ENCODE measurements at regions not wholly inside any gene's neighbourhood (a gene's known extent, or its start where the extent isn't known, plus 50 kb on each side); places are given as distances from the start of the nearest gene placed in this dataset.

DNA sequence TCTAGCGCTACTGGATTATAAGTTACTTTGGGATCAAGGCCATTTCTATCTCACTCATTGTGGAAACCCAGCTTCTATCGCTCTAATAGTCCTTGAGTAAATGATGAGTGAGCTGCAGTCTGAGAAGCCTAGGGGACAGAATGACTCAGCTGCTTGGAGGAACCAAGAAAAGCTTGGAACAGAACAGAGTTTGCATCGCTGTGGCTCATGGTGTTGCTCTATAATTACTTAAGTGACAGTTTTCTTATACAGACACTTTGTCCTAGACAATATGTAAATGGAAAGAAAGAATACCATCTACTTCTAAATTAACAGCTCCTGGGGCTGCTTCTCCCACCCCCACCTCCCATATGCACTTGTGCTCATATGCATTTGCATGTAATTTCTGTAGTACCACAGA lies 156.9 kb downstream of the SLIT2 start:
- no peak for ATAC-seq

DNA sequence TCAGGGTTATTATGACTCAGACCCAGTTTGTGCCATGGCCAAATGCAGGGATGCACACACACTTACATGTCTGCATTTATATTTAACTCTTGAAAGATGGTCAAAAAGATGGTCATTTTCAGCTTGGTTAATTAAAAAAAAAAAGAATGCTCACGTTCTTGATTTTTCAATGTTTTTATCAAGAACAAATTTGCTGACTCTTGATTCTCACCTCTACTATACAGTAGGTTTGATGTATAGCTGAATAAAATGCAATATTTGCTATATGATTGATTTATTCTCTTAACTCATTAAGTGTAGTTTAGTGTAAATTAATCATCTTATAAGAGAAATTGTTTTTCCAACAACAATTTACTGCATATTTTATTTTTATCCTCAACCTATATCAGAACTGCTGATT lies 160.4 kb downstream of the SLIT2 start:
- ATAC-seq = no peak

DNA sequence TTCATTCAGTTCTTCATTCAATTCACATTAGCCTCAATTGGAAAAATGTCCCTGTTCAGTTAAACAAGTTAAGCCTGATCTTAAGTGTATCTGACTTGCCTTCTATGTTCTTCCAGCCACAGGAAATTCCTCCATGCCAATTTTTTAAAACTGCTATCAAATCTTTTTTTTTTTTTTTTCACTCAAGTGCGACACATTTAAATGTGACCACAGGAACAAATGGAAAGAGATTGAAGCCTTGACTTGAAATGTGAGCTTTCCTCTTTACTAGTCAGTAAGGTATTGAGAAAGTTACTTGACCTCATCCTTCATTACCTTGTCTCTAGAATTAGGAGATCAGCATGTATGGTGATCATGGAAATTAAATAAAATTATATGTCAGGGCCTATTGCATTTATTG lies 165.1 kb downstream of the SLIT2 start:
- no peak for ATAC-seq

DNA sequence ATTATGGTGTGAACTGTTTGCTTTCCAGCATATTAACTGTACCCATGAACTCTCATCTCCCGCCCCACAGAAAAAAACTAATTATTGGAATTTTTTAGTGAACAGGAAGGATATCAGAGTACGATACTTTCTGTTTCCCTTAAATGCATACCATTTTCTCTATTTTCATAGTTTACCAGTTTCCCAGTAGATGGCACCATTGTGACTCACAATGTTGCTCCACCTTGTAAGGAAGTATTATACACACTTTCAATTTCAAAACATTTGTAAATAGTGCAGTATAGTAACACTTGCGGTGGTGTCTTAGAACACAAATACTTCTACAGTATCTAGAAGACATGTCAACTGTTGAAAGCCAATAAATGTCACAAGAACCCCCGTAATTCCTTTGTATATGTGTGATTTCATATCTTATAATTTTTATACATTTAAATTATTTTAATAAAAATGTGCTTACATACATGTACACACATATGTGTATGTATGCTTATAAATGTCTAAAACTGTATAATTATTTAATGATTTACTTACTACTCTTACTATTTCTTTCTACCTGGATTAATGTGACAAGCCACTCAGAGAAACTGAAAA lies 167.3 kb downstream of the SLIT2 start:
- peak; percentile 58 to 62 for ATAC-seq

DNA sequence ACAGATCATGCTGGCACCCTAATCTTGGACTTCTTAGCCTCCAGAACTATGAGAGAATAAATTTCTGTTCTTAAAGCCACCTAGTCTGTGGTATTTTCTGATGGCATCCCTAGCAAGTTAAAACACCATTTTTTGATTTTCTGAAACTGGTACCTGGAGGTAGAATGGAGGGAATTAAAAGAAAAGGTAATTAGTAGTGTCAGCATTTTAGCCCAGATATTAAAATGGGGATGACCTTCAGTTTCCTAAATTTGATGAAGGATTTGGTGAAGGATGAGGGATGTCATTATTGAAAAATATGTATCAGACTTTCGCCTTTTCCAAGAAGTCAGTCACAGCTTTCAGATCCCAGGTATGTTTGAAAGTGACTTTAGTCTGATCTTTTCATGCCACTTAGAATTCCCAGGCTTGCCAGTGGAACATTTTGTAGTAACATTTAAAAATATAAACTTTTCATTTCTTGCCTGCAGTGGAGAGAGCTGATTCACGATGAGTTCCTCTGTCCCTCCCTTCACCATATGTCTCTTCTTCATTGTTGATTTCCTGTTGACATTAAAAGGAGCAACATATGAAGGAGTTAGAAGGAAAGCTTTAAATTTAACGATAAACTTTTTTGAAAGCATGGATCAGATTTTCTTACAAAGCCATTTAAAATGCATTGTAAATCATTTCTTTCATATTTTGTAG lies 169.4 kb downstream of the SLIT2 start:
- no peak for ATAC-seq

DNA sequence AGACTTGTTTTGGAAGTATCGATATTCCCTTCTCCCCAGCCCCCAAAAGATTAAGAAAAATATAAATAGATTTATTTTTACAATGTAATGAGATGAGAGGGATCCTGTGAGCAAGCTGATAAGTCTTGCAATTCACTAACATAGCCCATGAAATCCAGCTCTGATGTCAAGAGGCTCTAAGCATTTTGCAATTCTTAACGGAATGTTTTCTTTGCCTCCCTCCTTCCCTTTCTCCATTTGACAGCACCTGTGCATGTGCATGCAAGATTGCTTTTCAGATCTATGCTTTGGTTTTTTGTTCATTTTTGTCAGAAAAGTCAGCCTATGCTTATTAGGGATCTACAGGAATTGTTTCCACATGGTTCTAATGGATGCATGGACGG lies 169.9 kb downstream of the SLIT2 start:
- ATAC-seq = no peak

DNA sequence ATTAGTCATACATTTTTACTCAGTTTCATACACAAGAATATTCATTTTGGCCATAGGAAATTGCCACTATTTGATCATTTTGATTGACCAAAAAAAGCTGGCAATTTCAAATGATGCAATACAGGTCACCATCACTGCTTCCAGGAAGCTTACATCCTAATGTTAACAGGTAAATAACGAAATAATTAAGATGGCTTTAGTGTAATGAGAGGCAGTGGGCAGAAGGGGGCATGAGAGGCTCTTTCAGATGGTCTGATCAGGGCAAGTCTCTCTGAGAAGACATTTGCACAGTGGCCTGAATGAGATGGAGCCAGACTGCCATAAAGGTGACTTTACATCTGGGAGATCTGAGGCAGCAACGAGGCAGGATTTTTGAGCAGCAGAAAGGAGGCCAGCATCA lies 170.7 kb downstream of the SLIT2 start:
- peak in 1 of 2 donors; percentile 51 for ATAC-seq

DNA sequence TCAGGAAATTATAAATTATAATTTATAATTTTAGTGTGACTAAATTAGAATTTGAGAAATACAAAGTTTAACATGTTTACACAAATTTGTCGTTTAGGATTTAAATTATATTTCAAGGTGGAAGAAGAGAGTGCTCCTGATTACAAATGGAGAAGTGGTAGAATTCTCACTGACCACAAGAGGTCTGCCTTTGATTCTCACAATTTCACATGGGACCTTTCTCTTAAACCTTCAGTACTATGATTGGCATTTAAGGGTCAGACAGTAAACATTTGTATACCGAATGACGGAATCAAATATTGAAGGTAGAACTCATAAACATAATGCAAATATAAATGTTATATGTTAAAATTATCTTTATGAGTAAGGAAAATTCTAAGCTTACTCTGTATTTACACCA lies 171.7 kb downstream of the SLIT2 start:
- no peak for ATAC-seq

DNA sequence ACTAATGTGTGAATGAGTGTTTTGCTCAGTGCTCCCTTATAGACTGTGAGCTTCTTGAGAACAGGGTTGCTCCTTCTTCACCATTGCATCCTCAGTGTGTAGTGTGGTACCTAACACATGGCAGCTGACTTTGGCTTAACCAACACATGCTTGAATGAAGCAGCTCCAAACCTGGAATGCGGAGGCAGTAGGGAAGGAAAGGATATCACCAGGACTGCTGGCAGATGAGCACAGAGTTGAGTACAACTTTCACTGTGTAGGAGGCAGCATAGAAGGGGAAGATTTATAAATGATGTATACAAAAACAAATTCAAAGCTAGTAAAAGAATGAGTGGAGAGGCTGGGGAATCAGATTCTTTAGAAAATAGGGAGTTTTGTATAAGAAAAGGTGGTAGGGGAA lies 174.3 kb downstream of the SLIT2 start:
- ATAC-seq = no peak

DNA sequence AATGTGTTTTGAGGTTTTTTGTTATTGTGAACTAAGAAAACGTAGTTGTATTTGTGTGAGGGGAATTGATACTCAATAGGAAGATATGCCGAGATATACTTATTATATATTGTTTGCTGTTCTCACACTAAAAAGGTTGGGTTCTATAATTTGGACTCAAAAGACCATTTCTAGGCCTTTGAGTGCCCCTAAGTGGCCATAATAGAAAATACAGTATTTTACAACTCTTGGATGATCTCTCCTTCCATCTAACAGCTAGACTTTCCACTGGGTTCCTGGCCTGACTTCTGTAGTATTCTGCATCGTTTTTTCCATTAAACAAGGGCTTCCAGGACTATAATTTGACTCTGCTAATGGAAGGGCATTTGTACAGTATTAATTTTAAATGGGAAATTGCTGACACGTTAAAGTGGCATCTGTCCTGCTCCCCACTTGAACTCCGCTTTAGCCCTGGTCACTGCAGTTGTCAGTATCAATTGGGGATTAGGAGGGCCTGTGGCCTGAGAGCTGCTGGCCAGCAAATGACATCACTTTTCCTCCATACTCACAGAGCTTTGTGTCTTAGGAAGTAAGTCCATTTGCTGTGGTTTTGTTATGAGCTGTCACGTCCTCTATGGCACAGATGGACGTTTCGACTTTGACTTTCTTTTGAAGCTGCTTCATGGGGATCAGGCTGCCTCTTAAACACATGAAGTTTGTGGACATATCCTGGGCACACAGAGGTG lies 176.9 kb downstream of the SLIT2 start:
- no peak for ATAC-seq

DNA sequence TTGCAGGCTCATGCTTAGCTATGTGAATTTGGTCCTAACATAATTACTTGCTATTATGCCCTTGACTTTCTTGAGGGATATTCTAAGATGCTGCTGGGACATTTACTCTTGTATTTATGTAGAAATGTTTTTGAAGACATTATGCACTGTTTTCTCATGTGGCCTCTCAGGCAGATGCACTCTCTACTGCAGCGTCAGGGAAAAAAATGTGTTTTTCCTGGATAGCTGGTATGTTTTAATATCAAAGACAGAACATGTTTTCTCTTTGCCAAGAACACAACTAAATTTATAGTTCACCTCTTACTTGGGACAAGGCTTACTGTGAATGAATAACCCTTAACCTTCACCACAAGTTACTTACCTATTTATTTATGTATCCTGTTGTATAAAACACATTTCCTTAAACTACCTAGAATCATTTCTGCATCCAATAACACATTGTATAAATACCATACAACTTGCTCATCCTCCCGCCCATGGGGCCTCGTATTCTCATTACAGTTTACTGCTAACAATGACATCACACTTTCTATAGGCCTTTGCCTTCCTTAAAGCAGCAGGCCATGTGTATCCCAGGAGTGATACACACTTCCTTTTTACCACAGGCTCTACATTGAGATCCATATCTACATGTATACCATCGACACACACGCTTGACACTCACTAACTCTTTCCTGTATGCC lies 178.7 kb downstream of the SLIT2 start:
- ATAC-seq = no peak

DNA sequence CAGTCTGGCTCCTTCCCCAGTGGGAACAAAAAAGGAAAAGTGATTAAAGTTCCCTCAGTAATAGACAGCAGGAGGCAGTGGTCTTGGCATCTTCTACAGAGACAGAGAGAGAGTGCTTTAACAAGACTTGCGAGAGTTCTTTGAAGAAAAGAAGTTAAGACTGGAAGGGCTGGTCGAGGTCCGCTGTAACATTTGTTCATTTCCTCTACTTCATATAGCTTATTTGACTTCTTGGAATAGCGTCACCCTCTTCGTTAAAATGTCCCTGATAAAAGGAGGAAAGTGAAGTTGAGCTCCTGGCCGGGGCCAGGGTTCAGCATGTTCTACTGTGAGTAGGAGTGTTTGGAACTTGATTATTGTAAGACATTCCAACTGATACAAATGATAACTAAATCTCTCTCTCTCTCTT lies 179.8 kb downstream of the SLIT2 start:
- no peak for ATAC-seq

DNA sequence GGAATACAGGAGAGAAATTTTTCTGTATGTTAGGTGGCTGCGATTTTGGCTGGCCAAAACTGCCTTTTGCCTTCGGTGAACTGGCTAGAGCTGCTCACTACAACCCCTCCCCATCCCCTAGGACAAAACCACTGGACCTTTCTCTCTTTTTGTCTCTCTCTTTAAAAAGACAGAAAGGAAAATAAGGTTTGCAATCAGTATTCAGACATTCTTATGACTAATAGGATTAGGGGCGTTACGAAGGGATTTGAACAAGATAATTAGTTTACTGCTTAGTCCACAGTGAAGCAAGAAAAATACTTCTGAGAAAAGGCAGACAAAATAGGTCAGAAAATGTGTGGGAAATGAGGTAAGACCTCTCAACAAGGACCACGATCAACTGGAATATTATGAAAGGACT lies 180.4 kb downstream of the SLIT2 start:
- ATAC-seq = no peak

DNA sequence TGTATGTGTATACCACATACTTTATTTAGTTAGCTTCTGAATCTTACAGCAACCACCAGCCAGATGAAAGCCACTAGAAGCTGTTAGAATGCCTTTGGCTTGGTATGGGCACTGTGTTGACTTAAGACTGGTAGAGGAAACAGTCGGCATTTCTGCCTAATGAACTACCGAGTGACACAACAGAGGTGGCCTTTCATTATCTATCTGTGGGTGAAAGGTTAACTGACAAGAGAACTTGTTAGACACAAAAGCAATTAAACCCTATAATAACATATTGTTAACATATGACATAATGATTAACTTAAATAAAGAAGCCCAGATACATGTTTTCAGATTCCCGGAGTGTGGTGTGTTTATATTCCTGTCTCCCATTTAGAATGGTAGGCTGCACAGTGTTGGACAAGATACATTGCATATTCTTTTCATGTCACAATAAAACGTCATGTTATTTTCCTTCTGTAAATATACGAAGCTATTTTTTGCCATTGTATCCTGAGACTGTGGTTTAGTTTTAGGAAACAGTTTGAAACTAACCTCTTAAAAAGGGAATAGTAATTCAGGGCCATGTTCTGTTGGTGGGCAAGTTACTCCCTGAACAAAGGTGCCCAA lies 181.5 kb downstream of the SLIT2 start:
- no peak for ATAC-seq

DNA sequence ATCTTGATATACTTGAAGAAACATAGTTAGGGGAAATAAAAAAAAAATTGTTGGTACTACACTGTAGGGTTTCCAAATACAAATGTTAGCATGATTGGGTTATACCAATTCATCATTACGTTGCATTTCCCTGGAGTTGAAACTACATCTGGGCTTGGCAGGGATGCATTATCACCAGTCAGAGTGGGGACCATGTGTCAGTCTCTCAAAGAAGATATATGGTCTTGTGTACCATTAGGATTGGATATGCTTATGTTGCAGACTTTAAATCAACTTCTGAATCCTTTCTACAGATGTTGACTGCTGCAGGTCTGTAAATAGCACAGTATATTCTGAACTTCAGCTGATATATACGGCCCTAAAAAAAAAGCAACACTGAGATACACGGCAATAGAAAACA lies 188.5 kb downstream of the SLIT2 start:
- no peak for ATAC-seq

DNA sequence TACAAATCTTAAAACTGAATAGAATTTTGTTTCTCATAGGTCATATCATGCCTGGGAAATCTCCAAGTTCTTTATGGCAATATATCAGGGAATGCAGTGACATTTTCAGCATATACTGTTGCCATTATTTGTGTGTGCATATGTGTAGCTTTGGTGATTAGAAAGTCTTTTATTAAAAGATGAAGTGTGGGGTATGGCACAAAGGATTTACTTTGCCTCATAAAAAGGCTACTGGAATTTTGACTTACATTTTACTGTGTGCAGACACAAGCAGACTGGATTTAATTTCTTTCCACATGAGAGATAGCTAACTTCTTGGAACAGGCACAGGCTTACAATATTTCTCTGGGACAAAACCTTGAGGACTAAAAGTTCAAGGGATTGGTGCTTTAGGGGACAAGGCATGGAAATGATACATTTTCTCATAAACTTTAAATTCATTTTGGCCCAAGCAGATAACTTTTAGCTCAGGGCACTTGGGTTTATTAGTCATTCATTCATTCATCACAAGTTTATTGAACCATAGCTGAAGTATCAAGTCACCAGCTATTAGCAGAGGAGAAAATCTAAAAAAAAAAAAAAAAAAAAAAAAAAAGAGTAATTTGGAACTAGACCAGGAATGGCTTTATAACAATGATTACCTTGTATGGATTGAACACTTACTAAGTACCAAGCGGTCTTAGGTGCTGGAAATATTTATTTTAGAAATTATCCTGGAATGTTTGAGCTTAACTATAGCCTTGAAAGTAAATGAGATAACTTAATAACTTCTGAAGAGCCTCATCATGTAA lies 191.5 kb downstream of the SLIT2 start:
- ATAC-seq = no peak

DNA sequence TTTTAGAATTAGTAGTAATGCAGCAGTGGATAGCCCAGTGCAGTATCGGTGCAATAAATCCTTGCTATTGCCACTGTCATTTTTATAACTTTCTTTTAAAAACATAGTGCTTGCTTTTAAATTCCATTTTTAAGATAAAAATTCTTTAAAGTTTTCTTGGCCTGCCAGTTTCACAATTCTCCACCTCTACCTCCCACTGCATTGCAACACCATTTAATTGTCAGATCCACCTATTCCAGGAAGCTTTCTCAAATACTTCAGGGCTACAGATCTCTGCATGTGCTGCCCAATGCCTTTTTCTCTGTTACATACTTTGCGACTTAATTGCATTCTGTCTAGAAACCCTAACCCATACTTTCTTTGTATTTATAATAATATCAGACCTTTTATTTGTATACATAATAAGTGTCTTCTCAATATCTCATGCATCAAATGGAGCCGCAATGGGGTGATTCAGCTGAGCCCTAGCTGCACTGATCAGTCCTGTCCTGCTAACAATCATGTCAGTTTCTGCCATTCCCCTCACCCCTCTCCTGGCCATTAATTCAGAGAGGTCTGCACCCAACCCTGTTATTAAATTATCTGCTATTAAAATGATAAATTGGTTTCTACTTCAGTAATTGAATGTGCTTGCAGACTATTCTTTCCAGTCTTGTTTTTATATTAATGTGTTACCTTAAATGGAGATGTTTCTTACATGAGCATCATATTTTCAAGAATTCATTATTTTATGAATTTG lies 193.1 kb downstream of the SLIT2 start:
- no peak for ATAC-seq

DNA sequence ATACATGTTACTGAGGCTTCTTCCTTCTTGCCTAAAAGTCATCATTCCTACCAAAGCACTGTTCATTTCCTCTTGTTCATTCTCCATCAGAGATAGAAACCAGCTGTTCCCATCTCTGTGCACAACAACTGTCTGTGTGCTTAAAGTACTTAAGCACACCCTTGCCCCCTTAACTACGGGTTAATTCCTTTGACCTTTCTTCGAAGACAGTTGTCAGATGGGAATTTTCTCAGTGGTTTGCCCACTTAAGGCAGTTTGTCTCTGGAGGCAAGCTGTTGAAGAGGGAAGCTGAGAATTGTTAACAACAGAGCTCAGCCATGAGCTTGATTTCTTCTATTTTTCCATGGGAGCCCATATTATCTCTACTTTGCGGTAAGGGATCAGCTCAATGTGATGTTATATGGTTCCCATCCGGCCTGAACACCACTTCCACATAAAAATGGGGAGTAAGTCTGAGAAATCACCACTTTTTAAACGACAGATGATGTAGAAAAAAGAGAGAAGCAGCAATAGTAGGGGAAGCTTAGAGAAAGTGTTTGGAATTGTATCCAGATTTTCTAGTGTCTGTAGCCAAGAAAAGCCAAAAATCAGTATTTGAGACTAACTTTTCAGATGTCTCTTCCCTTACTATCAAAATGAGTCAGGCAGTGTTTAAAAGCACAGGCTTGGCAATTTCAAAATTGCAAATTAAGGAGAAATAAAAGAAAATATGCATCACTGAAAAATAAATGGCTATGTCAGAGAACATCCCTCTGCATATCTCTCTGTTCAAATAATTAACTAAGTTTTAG lies 194.4 kb downstream of the SLIT2 start:
- ATAC-seq = no peak

DNA sequence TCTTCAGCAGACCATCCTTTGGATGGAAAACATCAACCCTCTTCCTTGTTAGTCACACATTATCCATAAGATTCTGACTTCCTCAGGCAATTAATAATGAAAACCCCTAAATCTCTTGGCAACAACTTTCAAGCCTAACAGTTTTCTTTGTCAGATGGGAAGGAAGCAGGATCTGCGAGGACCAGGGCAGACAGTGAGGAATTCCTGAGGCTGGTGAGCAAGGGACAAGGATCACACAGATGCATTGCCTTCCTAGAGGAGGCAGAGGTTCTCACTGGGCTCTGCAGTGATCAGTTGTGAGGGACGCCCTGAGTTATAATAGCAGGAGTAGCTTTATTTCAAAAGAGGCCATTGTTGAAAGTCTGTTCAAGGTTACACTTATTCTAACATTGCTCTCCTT lies 195.4 kb downstream of the SLIT2 start:
- ATAC-seq = no peak

DNA sequence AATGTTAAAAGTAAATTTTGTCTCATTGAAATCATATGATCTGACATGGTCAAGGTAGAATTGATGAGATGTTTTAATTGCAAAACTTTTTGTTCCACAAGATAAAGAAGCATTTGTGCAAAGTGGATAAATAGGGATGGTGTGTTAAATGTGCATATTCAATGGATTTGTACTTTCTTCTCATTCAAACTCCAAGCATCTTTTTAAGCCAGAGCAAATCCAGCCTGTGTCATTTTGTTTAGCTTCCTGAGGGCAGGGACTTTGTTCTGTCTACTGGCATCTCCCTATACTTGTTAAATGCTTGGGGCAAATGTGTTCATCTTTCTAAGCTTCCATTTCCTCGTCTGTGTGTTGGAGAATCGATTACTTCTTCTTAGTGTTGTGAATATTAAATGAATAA lies 200.3 kb downstream of the SLIT2 start:
- ATAC-seq = no peak

DNA sequence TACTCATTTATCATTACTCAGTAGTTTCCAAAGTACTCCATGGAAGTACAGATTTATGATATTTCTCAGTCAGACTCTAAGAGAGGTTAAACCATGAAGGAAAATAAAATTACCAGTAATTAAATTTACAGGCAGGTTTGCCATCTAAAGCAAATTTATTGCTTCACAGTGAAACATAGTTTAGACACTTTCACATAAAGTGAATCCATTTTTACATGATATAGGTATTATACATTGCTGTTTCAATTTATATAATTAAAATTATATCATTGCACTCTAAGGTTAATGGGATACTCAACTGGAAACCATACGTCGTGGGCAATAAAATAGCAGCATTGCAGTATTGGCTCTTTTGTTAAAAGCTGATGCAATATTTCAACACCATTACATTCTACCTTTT lies 202.8 kb downstream of the SLIT2 start:
- no peak for ATAC-seq

All from activated CD4-positive, CD25-positive, alpha-beta regulatory T cell treated with anti-CD3 and anti-CD28 coated beads, Interleukin-2, amount 50 U/mL, for 24 hours (primary cell).